Caco-2 (cell line): ENCODE measurements at regions not wholly inside any gene's neighbourhood (a gene's known extent, or its start where the extent isn't known, plus 50 kb on each side); places are given as distances from the start of the nearest gene placed in this dataset.

Experiments
- BruUV-seq: library from RNA; stranded (reverse); fragments of 400-500 nt; replicated peaks from 2 replicates; lab custom pipeline; 2021; lab: Mats Ljungman, UMichigan
- CTCF ChIA-PET: fragments of 300-600 bp; sonication (Branson Sonifier 250); formaldehyde crosslinking; loops from one replicate; lab custom pipeline; 2022; ENCODE audit warnings: antibody characterized with exemption; lab: Charles Lee
- POLR2A ChIA-PET: fragments of 300-600 bp; sonication (Branson Sonifier 250); formaldehyde crosslinking; loops from one replicate; lab custom pipeline; 2022; ENCODE audit warnings: antibody characterized with exemption; lab: Charles Lee
- DNase-seq, 2 experiments: peaks; one replicate each; pipeline versions ENCODE4 v3.0.0 to v3.0.0-alpha.2; 2020 to 2022
- H3K27me3 ChIP-seq: replicated peaks from 2 replicates; pipeline ENCODE4 v1.6.0; 2011; ENCODE audit warnings: low read length; ENCODE audit not compliant: control insufficient read depth, insufficient read depth
- H3K36me3 ChIP-seq: 2 replicates; pipeline ENCODE4 v1.5.1; 2011; ENCODE audit warnings: low read length; ENCODE audit not compliant: control insufficient read depth, insufficient read depth
- H3K4me1 ChIP-seq: fragments of 250-450 bp; sonication (Bioruptor Pico); 2 replicates; pipeline ENCODE4 v1.5.1; 2020; ENCODE audit warnings: mild to moderate bottlenecking
- H3K4me3 ChIP-seq: 2 replicates; pipeline ENCODE4 v1.5.1; 2011; ENCODE audit warnings: low read depth, mild to moderate bottlenecking, control low read depth, low read length
- H3K9me3 ChIP-seq: fragments of 250-450 bp; sonication (Bioruptor Pico); 2 replicates; pipeline ENCODE4 v1.5.1; 2020; ENCODE audit warnings: mild to moderate bottlenecking, moderate library complexity
- H3K27ac Mint-ChIP-seq: one replicate; pipeline ENCODE4 v1.8.0; 2022; ENCODE audit warnings: mixed read lengths; ENCODE audit not compliant: unreplicated experiment
- H3K27me3 Mint-ChIP-seq: one replicate; pipeline ENCODE4 v1.8.0; 2022; ENCODE audit warnings: mixed read lengths; ENCODE audit not compliant: insufficient read depth, unreplicated experiment
- H3K36me3 Mint-ChIP-seq: one replicate; pipeline ENCODE4 v1.8.0; 2022; ENCODE audit warnings: mild to moderate bottlenecking, mixed read lengths; ENCODE audit not compliant: insufficient read depth, unreplicated experiment
- H3K4me1 Mint-ChIP-seq: one replicate; pipeline ENCODE4 v1.8.0; 2022; ENCODE audit warnings: low read depth, mixed read lengths; ENCODE audit not compliant: unreplicated experiment
- H3K4me3 Mint-ChIP-seq: one replicate; pipeline ENCODE4 v1.8.0; 2022; ENCODE audit warnings: mild to moderate bottlenecking, moderate library complexity, mixed read lengths; ENCODE audit not compliant: unreplicated experiment
- H3K9me3 Mint-ChIP-seq: one replicate; pipeline ENCODE4 v1.8.0; 2022; ENCODE audit warnings: mixed read lengths; ENCODE audit not compliant: unreplicated experiment
- CTCF ChIP-seq, 2 experiments: fragments of 200-600 bp in 1 of 2; IDR thresholded peaks; 1 replicate in 1 of 2; 2 replicates in 1 of 2; pipeline versions ENCODE4 v1.5.1 to v1.8.0; 2011 to 2022; ENCODE audit warnings: antibody characterized with exemption in 1 of 2, control low read depth in 1 of 2, inconsistent platforms in 1 of 2, low read depth in 1 of 2, low read length in 1 of 2, mild to moderate bottlenecking in 1 of 2, moderate library complexity in 1 of 2; ENCODE audit not compliant: insufficient read depth in 1 of 2, severe bottlenecking in 1 of 2, unreplicated experiment in 1 of 2
- intact Hi-C: fragments of 100-400 bp; cut with micrococcal nuclease; formaldehyde crosslinking; loops from one replicate; pipeline ENCODE4 v1.10.0; 2022; ENCODE audit not compliant: unreplicated experiment

GRCh38 chr7:9835199-9835598 is 1138.5 kb upstream of the PHF14 start:
- no peak overlapping the region for H3K4me3 Mint-ChIP-seq
- no peaks in the 10 kb centered on the region for H3K9me3 ChIP-seq
- H3K9me3 Mint-ChIP-seq, result no peaks in the 10 kb centered on the region
- no peaks in the 10 kb centered on the region for H3K36me3 ChIP-seq
- ChIA-PET CTCF (no interaction called here), POLR2A (no interaction called here)
- H3K4me1 ChIP-seq, result no peaks in the 10 kb centered on the region
- no peak for TF ChIP-seq CTCF (IDR thresholded peaks at IDR 0.05; ENCODE audit: insufficient read depth in 1 of 2, low read depth in 1 of 2, low read length in 1 of 2, severe bottlenecking in 1 of 2, unreplicated experiment in 1 of 2)
- peak in 1 of 2 experiments; percentile 4 for DNase-seq
- no peaks in the 10 kb centered on the region for H3K36me3 Mint-ChIP-seq
- no peaks in the 10 kb centered on the region for H3K4me1 Mint-ChIP-seq
- no TSS peak for BruUV-seq
- no peak overlapping the region for H3K4me3 ChIP-seq
- H3K27me3 ChIP-seq, result no peaks in the 10 kb centered on the region
- H3K27ac Mint-ChIP-seq, result no peak overlapping the region
- intact Hi-C loops, result no loop called here
- peaks cover 2% of the 10 kb centered on the region for H3K27me3 Mint-ChIP-seq

- Mint-ChIP-seq H3K4me3 (no peak overlapping the region), H3K27ac (no peak overlapping the region), H3K27me3 (peaks cover 2% of the 10 kb centered on the region), H3K36me3 (no peaks in the 10 kb centered on the region), H3K9me3 (no peaks in the 10 kb centered on the region), H3K4me1 (no peaks in the 10 kb centered on the region)
- no peak for TF ChIP-seq CTCF (IDR thresholded peaks at IDR 0.05; ENCODE audit: insufficient read depth in 1 of 2, low read depth in 1 of 2, low read length in 1 of 2, severe bottlenecking in 1 of 2, unreplicated experiment in 1 of 2)
- Histone ChIP-seq H3K4me3 (no peak overlapping the region), H3K36me3 (no peaks in the 10 kb centered on the region), H3K4me1 (no peaks in the 10 kb centered on the region), H3K27me3 (no peaks in the 10 kb centered on the region), H3K9me3 (no peaks in the 10 kb centered on the region)
- BruUV-seq, result no TSS peak
- ChIA-PET POLR2A (no interaction called here), CTCF (no interaction called here)
- no peak for DNase-seq
- intact Hi-C loops, result no loop called here
These were observed 1137.0 kb upstream of the PHF14 start for GRCh38 chr7:9836671-9837070.

GRCh38 chr7:9842301-9842700 is 1131.4 kb upstream of the PHF14 start:
- H3K27me3 ChIP-seq, result no peaks in the 10 kb centered on the region
- Mint-ChIP-seq H3K27me3 (peaks cover 2% of the 10 kb centered on the region), H3K36me3 (no peaks in the 10 kb centered on the region), H3K9me3 (no peaks in the 10 kb centered on the region), H3K4me1 (no peaks in the 10 kb centered on the region), H3K4me3 (no peak overlapping the region), H3K27ac (no peak overlapping the region)
- H3K4me1 ChIP-seq, result no peaks in the 10 kb centered on the region
- H3K36me3 ChIP-seq, result no peaks in the 10 kb centered on the region
- no peak for DNase-seq
- POLR2A ChIA-PET, result no interaction called here
- CTCF ChIA-PET, result no interaction called here
- no peak overlapping the region for H3K4me3 ChIP-seq
- TF ChIP-seq CTCF (IDR thresholded peaks at IDR 0.05; ENCODE audit: insufficient read depth in 1 of 2, low read depth in 1 of 2, low read length in 1 of 2, severe bottlenecking in 1 of 2, unreplicated experiment in 1 of 2), result no peak
- no peaks in the 10 kb centered on the region for H3K9me3 ChIP-seq
- BruUV-seq, result no TSS peak
- intact Hi-C loops, result no loop called here
